ENCODE measurements at regions not wholly inside any gene's neighbourhood (a gene's known extent, or its start where the extent isn't known, plus 50 kb on each side); places are given as distances from the start of the nearest gene placed in this dataset.
"Not testable (repeated sequence)": the region's sequence is repeated elsewhere in the genome, so short reads cannot be mapped to it uniquely, and the experiment has no call there.

DNA sequence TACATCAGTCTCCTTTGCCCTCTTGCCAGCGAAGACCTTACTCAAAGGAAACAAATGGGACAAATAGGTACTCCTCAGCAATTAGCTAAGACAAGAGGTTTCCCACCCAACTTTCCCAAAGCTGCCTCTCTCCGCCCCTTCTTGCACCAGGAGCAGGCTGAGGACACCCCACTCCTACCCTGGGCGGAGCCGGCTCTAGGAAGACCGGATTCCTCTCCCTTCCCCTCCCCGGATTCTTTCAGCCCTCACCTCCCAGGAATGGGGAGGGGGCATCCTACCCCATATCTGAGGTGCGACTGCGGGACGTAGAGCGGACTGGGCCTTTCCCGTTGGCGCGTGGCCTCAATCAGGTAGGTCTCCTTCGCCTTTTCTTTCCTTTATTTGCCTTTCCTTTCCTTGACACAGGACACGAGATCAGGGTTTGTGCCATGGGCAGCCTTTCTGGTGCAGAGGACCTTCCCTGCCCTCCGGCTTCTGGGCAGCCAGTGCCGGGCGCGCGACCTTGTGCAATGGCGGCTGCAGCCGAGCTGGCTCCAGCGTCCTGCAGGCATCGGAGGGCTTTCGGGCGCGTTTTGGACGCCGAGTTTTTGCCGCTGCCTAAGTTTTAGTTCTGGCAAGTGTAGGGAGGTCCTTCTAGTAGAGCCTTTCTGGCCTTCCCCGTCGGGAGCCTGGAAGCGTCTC, 279.9 kb downstream of the PLS3 start:
- not testable (repeated sequence) for FAIRE-seq; DNase-seq (ENCODE audit: low spot score)

DNA sequence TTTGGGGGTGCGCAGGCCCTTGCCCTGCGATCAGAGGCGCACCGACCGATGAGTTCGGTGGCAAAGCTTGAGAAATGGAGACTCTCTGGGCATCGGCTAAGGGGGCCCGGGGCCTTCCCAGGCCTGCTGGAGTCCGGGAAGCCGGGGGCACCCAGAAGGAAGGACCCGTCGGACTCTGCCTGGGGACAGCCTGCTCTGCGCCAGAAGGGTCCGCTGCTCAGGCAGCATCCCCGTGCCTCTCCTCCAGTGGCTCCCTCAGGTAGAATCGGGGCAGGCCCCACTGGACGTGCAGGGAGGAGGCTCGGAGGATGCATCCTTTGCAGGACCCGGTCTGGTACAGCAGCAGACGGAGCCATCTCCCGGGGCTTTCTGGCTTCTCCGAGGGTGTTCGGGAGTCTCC, 290.0 kb downstream of the PLS3 start:
- FAIRE-seq; DNase-seq (ENCODE audit: low spot score): not testable (repeated sequence)

DNA sequence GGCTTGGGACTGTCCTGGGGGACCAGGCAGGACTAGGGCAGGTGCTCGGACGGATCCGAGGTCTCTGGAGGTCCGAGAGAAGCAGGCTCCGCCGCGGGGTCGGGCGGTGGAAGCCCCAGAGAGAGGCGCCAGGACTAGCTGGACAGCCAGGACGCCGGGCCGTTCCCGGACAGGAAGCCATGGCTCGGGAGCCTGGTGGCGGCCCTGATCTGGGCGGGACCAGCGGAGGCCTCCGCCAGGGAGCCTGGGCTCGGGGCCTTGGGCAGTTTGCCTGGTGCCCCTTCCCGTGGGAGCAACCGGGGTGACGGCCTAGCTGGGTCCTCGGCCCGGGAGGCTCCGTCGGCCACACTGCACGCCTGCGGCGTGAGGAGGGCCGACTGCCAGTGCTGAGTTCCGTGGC, 292.3 kb downstream of the PLS3 start:
- not testable (repeated sequence) for DNase-seq (ENCODE audit: low spot score); FAIRE-seq

DNA sequence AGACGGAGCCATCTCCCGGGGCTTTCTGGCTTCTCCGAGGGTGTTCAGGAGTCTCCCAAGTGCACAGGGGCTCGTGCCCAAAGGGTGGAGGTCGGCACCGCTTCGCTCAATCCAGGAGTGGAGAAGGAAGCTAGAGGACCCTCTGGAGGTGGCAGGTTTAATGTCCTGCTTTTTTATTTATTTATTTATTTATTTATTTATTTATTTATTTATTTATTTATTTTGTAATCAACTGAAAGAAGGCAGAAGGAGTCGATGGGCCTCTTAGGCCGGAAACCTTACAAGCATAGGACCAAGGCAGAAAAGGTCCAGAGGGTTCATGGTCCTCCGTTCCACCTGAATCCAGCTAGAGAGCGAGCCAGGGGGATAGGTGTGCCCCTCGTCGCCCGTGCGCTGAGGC, 289.4 kb upstream of the AGTR2 start:
- not testable (repeated sequence) for FAIRE-seq; DNase-seq (ENCODE audit: low spot score)

DNA sequence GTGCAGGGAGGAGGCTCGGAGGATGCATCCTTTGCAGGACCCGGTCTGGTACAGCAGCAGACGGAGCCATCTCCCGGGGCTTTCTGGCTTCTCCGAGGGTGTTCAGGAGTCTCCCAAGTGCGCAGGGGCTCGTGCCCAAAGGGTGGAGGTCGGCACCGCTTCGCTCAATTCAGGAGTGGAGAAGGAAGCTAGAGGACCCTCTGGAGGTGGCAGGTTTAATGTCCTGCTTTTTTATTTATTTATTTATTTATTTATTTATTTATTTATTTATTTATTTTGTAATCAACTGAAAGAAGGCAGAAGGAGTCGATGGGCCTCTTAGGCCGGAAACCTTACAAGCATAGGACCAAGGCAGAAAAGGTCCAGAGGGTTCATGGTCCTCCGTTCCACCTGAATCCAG, 286.4 kb upstream of the AGTR2 start:
- DNase-seq (ENCODE audit: low spot score); FAIRE-seq: not testable (repeated sequence)

DNA sequence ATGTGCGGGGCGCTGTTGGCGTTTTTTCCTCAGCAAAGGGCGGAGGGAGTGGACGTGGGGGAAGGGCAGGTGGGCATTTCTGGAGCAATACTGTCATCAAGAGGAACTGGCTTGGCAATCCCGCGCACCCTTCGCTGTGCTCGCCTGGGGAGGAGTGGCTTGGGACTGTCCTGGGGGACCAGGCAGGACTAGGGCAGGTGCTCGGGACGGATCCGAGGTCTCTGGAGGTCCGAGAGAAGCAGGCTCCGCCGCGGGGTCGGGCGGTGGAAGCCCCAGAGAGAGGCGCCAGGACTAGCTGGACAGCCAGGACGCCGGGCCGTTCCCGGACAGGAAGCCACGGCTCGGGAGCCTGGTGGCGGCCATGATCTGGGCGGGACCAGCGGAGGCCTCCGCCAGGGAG, 282.5 kb upstream of the AGTR2 start:
- not testable (repeated sequence) for DNase-seq (ENCODE audit: low spot score); FAIRE-seq

DNA sequence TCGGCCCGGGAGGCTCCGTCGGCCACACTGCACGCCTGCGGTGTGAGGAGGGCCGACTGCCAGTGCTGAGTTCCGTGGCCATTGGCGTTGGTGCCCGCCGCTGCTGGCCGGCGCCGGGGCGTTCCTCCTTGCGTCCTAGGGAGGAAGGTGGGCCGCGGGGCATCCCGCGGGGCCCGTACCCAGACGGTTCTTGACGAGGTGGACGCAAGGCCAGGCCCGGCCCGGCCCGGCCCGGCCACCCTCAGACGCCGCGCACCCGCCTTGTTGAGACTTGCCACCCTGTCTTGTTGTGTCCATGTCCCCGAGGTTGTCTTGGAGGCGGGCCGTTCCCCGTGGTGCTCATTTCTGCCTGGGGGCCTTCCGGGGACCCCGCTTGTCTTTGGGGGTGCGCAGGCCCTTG, 282.0 kb upstream of the AGTR2 start:
- DNase-seq (ENCODE audit: low spot score); FAIRE-seq: not testable (repeated sequence)

DNA sequence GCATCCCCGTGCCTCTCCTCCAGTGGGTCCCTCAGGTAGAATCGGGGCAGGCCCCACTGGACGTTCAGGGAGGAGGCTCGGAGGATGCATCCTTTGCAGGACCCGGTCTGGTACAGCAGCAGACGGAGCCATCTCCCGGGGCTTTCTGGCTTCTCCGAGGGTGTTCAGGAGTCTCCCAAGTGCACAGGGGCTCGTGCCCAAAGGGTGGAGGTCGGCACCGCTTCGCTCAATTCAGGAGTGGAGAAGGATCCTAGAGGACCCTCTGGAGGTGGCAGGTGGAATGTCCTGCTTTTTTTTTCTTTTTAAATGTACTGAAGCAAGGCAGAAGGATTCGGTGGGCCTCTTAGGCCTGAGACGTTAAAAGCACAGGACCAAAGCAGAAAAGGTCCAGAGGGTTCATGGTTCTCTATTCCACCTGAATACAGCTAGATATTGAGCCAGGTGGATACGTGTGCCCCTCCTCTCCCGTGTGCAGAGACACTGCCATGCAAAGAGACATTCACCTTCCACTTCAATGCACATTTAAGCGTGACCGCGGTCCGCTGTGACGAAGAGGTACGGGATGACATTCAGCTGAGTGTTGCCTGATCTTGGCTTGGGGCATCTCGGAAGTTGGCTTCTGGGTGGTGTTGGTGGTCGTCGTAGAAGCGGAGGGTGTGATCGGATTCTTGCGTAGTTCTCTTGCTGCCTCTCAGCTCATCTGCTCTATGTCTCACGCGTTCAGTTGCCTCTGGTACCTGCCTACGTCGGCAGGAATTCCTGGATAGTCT, 281.2 kb upstream of the AGTR2 start:
- DNase-seq (ENCODE audit: low spot score) (no peak), FAIRE-seq (no peak)

DNA sequence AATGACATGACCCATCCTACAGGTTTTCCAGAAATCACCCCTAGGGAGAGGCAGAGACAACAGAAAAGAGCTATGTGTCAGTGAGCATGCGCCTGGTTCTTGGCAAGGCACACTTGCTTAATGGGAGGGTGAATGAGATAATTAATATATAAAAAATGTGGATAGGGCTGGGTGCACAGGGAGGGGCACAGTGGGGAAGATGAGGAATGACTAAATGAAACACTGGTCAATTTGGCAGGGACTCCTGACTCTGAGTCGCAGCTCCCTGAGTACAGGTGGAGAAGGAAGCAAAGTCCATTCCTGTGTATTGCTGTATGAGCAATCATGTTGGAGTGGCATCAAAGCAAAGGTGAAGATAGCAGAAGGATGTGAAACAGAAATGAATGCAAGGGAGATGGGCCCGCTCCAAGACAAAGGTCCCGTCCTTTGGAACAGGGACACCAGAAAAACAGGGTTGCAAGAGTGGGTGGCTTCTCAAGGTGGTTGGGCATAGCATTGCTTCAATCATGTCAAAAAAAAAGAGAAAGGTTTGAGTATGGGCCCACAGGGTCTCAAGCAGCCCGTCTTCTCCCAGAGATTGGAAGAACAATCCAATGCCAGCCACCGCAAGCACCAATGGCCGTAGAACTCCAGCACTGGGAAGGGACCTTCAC, 278.4 kb upstream of the AGTR2 start:
- no peak for DNase-seq (ENCODE audit: low spot score)
- no peak for FAIRE-seq

DNA sequence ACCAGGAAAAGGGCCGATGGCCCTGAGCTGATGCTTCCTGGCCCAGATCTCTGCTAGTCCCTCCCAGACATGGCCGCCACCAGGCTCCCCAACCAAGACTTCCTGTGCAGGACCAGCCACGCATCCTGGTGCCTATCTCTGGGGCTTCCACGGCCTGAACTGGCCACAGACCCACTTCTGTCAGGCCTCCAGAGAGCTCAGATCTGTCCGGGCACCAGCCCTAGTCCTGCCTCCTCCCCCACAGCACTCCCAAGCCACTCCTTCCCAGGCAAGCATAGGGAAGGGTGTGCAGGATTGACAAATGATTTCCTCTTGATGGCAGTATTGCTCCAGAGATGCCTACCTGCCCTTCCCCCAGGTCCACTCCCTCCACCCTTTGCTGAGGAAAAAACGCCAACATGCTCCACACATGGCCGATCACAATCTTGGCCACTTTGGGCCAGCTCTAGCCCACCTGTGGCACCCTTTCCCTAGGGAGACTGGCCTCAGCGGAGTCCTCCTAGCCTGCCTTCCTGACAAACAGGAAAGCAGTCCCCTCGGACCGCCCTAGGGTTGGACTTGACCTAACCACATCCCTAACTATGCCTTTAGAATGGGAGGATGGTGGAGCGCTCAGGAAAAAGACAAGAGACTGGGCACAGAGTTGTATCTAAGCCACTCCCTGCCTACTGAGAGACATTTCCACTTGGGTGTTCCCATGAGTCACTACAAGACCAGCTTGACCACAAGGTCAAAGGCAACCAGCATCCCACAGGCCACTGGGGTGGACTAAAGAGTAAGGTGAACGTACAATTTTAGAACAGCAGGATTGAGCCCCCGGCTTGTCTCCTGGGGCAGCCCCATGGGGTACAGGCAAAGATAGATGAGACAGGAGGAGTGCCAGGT, 277.5 kb upstream of the AGTR2 start:
- peak; percentile 65 for FAIRE-seq
- DNase-seq (ENCODE audit: low spot score), result peak; percentile 64

DNA sequence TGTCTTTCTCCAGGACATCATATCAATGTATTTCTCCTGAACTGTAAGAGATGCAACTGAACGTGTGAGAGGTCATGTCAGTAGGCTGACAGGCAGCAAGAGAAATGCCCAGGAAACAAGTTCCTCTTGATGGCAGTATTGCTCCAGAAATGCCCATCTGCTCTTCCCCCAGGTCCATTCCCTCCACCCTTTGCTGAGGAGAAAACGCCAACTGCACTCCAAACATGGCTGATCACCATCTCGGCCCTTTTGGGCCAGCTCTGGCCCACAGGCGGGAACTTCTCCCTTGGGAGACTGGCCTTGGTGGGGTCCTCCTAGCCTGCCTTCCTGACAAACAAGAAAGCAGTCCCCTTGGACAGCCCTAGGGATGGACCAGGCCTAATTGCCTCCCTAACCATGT, 276.5 kb upstream of the AGTR2 start:
- FAIRE-seq (no peak), DNase-seq (ENCODE audit: low spot score) (no peak)

DNA sequence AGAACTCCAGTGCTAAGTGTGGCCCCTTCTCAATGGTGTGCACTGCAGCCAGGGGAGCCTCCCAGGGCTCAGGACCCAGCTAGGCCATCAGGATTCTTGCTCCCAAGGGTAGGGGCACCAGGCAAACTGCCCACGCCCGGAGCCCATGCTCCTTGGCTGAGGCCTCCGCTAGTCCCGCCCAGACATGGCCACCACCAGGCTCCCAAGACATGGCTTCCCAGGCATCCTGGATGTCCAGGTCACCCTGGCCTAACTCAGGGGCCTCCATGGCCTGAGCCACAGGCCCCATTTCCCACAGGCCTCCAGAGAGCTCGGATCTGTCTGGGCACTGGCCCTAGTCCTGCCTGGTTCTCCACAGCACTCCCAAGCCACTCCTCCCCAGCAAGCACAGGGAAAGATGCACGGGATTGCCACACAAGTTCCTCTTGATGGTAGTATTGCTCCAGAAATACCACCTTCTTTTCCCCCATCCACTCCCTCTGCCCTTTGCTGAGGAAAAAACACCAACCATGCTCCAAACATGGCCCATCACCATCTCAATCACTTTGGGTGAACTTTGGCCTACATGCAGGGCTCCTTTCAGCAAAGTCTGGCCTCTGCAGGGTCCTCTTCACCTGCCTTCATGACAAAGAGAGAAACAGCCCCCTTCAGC, 274.7 kb upstream of the AGTR2 start:
- no peak for DNase-seq (ENCODE audit: low spot score)
- no peak for FAIRE-seq

DNA sequence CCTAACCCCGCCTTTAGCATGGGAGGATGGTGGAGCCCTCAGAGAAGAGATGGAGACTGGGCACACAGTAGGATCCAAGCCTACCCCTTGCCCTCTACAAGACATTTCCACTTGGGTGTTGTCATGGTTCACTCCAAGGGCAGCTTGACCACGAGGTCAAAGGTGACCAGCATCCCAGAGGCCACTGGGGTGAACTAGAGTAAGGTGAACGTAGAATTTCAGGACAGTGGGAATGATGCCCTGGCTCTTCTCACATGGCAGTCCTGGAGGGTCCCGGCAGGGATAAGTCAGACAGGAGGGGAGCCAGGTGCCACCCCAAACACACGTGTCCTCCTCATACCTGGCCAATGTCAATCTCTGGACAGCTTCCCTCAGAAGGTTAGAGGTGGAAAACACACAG, 274.2 kb upstream of the AGTR2 start:
- no peak for DNase-seq (ENCODE audit: low spot score)
- no peak for FAIRE-seq

DNA sequence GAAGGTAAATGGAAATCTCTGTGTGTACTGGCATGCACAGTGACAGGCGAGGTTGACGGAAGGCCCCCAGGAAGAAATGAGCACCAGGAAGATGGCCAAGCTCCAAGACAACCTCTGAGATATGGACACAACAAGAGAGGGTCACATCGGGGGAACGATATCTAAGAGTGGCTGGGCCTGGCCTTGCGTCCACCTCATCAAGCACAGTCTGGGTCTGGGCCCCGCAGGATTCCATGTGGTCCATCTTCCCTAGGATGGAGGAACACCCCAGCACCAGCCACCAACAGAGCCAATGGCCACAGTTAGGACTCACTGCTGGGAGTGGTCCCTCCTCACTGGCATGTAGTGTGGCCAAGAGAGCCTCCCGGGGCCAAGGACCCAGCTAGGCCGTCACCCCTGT, 272.6 kb upstream of the AGTR2 start:
- no peak for FAIRE-seq
- no peak for DNase-seq (ENCODE audit: low spot score)

DNA sequence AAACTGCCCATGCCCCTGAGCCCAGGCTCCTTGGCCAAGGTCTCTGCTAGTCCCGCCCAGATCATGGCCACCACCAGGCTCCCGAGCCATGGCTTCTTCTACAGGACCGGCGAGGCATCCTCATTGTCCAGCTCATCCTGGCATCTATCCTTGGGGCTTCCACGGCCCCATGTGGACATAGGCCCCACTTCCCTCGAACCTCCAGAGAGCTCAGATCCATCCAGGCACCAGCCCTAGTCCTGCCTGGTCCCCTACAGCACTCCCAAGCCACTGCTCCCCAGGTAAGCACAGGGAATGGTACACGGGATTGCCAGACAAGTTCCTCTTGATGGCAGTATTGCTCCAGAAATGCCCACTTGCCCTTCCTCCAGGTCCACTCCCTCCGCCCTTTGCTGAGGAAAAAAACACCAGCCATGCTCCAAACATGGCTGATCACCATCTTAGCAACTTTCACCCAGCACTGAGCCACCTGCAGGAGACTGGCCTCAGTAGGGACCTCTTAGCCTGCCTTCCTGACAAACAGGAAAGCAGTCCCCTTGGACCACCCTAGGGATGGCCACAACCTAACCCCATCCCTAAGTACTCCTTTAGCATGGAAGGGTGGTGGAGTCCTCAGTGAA, 272.1 kb upstream of the AGTR2 start:
- DNase-seq (ENCODE audit: low spot score) (no peak), FAIRE-seq (no peak)

DNA sequence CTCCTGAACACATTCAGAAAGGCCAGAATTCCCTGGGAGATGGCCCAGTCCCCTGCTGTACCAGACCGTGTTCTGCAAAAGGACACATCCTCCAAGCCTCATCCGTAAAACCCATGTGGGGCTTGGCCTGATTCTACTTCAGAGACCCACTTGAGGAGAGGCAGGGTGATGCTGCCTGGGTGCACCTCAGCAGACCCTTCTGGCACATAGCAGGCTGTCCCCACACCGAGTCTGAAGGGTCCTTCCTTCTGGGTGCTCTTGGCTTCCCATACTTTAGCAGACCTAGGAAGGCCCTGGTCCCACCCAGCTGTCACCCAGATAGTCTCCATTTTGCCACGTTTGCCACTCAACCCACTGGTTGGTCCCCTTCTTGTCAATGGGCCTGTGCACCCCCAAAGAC, 270.1 kb upstream of the AGTR2 start:
- FAIRE-seq (no peak), DNase-seq (ENCODE audit: low spot score) (no peak)

DNA sequence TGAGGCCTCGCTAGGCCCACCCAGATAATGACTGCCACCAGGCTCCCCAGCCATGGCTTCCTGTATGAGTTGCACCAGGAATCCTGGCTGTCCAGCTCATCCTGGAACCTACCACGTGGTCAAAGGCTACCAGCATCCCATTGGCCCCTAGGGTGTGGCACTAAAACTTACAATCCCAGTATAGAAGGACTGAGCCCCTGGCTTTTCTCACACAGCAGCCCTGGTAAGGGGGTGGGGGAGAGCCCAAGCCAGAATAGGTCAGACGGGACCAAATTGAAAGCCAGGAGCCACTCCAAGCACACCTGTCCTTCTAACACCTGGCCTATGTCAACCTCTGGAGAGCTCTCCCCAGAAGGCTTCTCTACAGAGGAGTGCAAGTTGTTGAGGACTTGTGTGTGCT, 269.3 kb upstream of the AGTR2 start:
- no peak for FAIRE-seq

DNA sequence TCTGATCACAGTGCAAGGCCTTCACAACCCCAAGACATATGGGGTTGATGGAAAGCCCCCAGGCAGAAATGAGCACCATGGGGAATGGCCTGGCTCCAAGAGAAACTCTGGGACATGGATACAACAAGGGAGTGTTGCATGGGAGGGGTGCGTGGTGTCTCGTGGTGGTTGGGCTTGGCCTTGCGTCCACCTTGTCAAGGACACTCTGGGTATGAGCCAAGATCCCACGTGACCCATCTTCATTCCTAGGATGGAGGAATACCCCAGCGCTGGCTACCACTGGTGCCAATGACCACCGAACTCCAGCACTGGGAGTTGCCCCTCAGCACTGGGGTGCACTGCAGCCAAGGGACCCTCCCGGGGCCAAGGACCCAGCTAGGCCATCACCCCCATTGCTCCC, 267.5 kb upstream of the AGTR2 start:
- FAIRE-seq (no peak), DNase-seq (ENCODE audit: low spot score) (no peak)

More for the DNA sequence above, 269.3 kb upstream of the AGTR2 start:
- DNase-seq (ENCODE audit: low spot score), result no peak

DNA sequence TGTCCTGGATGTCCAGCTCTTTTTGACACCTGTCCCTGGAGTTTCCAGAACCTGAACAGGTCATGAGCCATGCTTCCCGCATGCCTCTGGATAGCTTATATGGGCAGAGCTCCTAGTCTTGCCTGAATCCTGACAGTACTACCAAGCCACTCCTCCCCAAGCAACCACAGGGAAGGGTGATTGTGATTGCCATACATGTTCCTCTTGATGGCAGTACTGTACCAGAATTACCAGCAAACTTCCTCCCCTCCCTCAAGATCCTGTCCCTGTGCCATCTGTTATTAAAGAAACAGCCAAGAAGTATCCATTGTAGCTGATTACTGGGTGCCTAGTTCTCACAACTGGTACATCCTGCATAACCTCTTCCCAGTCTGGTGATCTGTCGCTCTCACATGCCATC, 264.3 kb upstream of the AGTR2 start:
- DNase-seq (ENCODE audit: low spot score), result no peak
- FAIRE-seq, result no peak

DNA sequence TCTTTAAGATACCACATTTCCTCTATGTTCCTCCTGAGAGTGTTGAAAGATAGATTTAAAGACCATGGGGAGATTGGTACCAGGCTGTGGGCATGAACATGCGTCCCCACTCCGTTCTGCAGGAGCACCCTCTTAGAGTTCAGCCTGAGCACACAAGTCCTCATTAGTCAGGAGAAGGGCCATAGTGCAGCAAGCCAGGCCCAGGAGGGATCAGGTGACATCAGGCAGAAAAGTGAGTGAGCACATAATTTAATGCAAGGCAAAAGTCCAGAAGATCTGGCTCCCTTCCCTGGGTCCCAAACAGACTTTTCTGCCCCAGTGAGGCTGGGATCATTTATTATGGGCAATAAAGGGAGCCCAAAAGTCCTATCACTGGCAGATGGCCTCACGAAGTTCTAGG, 263.7 kb upstream of the AGTR2 start:
- no peak for FAIRE-seq

More for the DNA sequence above, 263.7 kb upstream of the AGTR2 start:
- DNase-seq (ENCODE audit: low spot score), result no peak
